HG02798 (cell line): ENCODE measurements at regions not wholly inside any gene's neighbourhood (a gene's known extent, or its start where the extent isn't known, plus 50 kb on each side); places are given as distances from the start of the nearest gene placed in this dataset.

Experiments used
- ATAC-seq: cut with Tn5 transposase; IDR thresholded peaks from one replicate; pipeline ENCODE4 v1.9.1; 2021; ENCODE audit warnings: mild to moderate bottlenecking; ENCODE audit not compliant: unreplicated experiment, poor library complexity

DNA sequence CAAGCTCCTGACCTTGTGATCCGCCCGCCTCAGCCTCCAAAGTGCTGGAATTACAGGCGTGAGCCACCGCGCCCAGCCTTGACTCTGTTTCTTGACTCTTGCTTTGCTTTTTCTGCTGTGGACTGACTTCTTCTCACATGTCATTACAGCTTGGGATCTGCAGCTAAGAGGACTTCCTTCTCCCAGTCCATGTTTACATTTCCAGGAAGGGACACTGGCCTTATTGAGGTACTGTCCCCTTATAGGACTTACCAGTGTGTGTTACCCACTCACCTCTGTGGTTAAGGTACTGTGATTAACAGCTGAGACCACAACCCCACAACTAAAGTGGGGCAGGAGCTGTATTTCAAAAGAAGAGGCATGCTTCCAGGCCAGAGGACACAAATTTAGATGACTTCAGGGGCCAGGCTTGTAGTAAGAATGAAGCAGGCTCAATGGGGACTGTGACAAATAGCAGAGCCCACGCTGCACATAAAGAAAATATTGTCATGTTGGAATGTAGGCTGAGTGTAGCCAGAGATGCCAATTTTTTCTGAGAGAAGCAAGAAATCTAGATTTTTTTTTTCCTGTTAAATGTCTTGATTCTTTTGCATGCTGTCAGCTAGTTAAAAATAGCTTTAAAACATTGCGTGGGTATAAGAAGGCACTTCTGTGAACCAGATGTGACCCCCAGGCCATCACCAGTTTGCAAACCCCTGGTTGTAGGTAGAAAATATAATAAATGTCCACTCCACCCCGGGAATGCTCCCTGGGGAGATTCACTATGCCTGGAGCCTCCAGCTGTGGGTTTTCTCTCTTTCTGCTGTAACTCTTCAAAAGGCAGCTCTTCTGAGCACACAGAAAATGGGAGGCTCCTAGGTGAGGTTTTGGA, 75.0 kb downstream of the PTPDC1 start:
- no peak for ATAC-seq

GRCh38 chr9:94160594-94161501, 76.6 kb downstream of the PTPDC1 start:
- no peak for ATAC-seq

- ATAC-seq = no peak
Observed at GRCh38 chr9:94161673-94162072, 77.4 kb downstream of the PTPDC1 start.

DNA sequence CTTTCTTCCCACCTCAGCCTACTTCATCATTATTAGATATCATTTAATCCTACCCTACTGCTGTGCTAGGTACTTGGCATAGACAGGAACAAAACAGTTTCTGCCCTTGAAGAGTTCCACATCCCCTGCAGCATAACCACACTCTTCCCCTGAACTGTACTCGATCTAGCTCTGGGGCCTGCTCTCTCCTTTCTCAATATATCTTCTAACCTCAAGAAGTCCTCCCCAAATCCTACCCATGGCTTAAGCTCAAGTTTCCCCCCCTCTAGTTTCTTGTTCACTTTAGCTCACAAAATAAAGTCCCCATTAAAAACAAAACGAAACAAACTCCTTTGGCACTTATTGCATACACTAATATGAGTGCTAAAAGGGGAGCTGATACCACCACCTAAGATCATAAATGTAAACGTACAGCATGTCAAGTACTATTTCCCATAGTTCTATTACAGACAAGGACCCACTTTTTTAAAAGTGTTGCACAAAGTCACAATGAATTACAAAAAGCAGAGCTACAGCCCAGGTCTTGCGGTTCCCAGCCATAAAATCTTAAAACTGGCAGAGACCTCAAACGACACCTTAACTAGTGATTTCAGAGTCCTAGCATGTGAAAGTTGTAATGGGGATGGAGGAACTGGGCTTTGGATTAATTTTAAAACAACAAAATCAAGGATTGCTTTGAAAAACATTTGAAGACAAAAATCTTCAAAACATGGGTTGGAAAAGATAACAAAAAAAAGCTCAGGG, 80.7 kb downstream of the PTPDC1 start:
- ATAC-seq = no peak

- ATAC-seq = peak; percentile 92
Observed at GRCh38 chr9:94165592-94166235, 81.5 kb downstream of the PTPDC1 start.

- ATAC-seq = peak; percentile 68
Observed at GRCh38 chr9:94166236-94166975, 82.1 kb downstream of the PTPDC1 start.

- no peak for ATAC-seq
Observed at GRCh38 chr9:94166976-94167346, 82.7 kb downstream of the PTPDC1 start.

DNA sequence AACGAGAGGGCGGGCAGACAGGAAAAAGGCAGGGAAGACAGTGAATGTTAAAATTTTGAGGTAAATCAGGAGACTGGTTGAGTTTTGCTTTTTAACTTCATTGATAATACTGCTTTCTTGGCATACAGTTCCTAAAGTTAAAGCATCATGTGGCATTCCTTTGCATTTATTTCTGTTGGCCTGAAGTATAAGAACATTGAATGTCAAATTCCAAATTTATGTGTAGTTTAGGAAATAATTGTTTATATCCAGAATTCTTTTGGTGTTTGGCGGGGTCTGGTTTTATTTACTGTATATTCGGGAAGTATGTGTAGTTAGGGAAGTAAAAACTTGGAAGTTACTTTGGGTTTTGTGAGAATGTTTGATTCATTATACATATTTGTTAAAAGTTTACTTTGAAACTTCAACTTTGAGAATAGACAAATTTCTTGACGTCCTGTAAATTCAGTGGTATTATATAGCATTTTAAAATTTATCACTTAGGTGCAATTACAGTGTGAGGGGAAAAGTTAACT, 83.2 kb downstream of the PTPDC1 start:
- no peak for ATAC-seq

GRCh38 chr9:94168203-94169000, 84.1 kb downstream of the PTPDC1 start:
- no peak for ATAC-seq

DNA sequence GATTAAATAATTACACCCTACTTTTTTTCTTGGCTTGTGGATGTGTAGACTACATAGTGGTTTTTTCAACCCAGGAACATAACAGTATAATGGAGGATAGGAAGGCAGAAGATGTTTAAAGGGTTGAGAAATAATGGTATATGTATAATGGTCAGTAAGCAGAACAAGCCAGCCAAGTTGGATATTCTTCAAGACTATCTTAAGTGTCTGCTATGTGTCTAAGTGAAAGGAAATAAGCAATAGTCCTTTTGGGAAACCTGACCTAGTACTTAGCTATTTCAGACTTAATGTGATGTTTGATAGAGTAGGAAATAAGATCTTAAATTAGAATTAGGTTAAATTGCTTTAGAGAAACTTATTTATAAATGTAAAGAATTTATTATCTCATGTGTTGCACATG, 85.7 kb downstream of the PTPDC1 start:
- no peak for ATAC-seq

- ATAC-seq = no peak
Observed at GRCh38 chr9:94173632-94174031, 85.5 kb upstream of the ZNF169 start.

- ATAC-seq = no peak
Observed at GRCh38 chr9:94174164-94174563, 84.9 kb upstream of the ZNF169 start.

DNA sequence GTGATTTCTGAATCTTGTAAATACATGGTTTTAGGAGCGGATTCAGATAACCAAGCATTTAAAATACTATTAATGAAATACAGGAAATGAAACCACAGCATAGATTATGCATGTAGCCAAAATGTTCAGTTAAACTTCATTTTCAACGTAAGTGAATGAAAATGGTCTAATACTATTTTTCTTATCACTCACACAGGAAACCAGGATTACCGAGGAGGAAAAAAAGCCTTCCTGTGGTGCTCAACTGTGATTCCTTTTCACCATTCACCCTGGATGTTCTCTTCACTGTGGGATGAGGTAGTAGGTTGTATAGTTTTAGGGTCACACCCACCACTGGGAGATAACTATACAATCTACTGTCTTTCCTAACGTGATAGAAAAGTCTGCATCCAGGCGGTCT, 83.4 kb upstream of the ZNF169 start:
- ATAC-seq = no peak

DNA sequence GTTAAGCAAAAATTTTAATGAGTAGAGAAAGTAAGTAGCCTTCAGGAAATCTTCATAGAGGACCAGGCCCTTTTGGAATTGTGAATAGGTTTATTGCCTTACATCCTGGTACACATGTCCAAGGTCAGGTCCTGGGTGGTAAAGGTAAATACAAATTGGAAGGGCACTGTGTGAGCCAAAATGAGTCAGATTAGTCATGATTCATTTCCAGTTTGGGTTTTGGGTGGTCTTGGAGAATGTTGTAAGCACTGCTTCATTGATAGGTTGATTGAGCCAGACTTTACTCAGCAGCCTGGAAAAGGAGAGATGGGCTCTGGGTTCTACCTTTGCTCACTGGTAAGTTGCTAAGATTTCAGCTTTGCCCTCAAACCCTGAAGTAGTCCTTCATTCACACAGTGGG, 82.5 kb upstream of the ZNF169 start:
- ATAC-seq = no peak

- ATAC-seq = peak; percentile 78
Observed at GRCh38 chr9:94178927-94179326, 80.2 kb upstream of the ZNF169 start.

DNA sequence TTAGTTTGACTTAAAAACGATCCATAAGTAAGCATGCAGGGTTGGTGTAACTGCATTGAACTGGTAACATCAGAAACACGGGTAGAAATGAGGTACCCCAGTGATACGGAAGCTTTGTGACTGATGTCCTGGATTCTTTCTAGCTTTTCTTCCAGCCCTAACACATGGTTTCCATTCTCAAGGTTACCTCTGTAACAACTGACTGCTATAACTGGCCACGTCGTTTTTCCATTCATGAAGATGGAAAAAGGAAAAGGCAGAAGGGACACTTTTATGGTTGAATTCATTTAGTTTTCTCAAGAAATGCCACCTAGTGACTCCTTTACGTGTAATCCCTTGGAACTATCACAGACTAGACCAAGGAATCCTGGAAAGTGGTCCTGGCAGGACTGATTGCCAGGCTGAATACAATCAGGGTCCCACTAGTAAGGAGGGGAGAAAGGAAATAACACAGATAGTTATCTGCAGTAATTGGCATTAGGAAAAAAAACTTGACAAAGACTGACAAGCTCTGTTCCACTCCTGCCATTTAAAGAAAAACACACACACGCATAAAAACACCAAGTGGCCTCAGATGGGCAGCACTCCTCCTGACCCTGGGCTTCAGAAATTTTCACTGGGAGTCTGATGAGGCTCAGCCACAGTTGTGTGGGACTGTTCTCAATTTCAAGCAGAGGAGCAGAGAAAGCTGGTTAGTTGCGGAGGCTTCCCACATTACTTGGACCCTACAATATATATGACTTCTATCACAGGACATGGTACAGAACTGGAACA, 77.5 kb upstream of the ZNF169 start:
- no peak for ATAC-seq

- no peak for ATAC-seq
Observed at GRCh38 chr9:94182532-94182931, 76.6 kb upstream of the ZNF169 start.
